Effector memory CD8-positive, alpha-beta T cell (primary cell): ENCODE measurements at regions not wholly inside any gene's neighbourhood (a gene's known extent, or its start where the extent isn't known, plus 50 kb on each side); places are given as distances from the start of the nearest gene placed in this dataset.

Experiments used
- ATAC-seq: fragments of 150-1000 bp; cut with Tn5 transposase; replicated peaks from 2 replicates; pipeline ENCODE4 v1.10.0; 2021; ENCODE audit warnings: mild to moderate bottlenecking, moderate library complexity
- DNase-seq, 3 experiments: peaks; one replicate each; pipeline ENCODE4 v3.0.0; 2021
- H3K27ac Mint-ChIP-seq, 2 donors: one replicate each; pipeline ENCODE4 v1.8.0; 2022; ENCODE audit warnings: mild to moderate bottlenecking in 2 of 2, mixed read lengths in 2 of 2, moderate library complexity in 2 of 2
- H3K27me3 Mint-ChIP-seq, 2 donors: one replicate each; pipeline ENCODE4 v1.8.0; 2022; ENCODE audit warnings: mixed read lengths in 2 of 2
- H3K36me3 Mint-ChIP-seq: one replicate; pipeline ENCODE4 v1.8.0; 2022; ENCODE audit warnings: mild to moderate bottlenecking, moderate library complexity, mixed read lengths; ENCODE audit not compliant: insufficient read depth
- H3K4me1 Mint-ChIP-seq, 2 donors: one replicate each; pipeline ENCODE4 v1.8.0; 2022; ENCODE audit warnings: low read depth in 2 of 2, mixed read lengths in 2 of 2
- H3K4me3 Mint-ChIP-seq, 2 donors: one replicate each; pipeline ENCODE4 v1.8.0; 2022; ENCODE audit warnings: mild to moderate bottlenecking in 2 of 2, mixed read lengths in 2 of 2, moderate library complexity in 2 of 2
- H3K9me3 Mint-ChIP-seq, 2 donors: one replicate each; pipeline ENCODE4 v1.8.0; 2022; ENCODE audit warnings: mixed read lengths in 2 of 2

DNA sequence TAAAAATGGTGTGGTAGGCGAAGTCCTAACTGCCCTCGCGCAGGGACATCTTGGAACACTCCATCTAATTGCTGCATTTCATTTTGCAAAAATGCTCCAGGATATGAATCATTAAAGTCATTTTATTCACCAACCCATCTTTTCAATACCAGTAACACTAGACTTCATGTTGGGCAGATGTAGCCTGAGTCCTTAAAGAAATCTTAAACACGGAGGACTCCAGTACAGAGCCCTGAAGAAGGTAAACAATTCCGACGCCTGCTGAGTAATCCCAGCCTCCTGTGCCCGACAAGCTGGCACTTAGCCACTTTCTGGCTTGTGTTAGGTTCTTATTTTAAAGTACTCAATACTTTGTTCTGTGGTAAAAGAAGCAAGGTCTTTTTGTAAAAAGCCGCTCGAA is 58.0 kb upstream of the IRS2 start:
- Mint-ChIP-seq H3K27ac (no peak overlapping the region), H3K36me3 (no peaks in the 10 kb centered on the region), H3K27me3 (peaks cover 0 to 38% of the 10 kb centered on the region in 2 donors), H3K4me1 (no peaks in the 10 kb centered on the region), H3K4me3 (no peak overlapping the region), H3K9me3 (no peaks in the 10 kb centered on the region)
- no peak for DNase-seq
- no peak for ATAC-seq

DNA sequence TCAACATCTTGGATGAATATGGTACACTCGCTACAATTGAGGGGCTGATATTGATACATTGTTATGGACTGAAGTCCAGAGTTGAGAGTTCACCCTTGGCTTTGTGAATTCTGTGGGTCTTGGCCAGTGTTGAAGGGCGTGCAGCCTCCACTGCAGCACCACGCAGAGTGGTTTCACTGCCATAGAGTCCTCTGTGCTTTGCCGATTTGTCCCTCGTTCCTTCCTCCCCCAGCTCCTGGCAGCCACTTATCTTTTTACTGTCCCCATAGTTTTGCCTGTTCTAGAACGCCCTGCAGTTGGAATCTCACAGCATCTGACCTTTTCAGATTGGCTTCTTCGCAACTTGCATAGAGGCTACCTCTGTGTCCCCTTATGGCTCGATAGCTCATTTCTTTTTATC is 57.3 kb upstream of the IRS2 start:
- Mint-ChIP-seq H3K36me3 (no peaks in the 10 kb centered on the region), H3K27me3 (peaks cover 0 to 45% of the 10 kb centered on the region in 2 donors), H3K4me3 (no peak overlapping the region), H3K27ac (no peak overlapping the region), H3K9me3 (peaks cover 0 to 3% of the 10 kb centered on the region in 2 donors), H3K4me1 (no peaks in the 10 kb centered on the region)
- ATAC-seq (no peak), DNase-seq (no peak)

DNA sequence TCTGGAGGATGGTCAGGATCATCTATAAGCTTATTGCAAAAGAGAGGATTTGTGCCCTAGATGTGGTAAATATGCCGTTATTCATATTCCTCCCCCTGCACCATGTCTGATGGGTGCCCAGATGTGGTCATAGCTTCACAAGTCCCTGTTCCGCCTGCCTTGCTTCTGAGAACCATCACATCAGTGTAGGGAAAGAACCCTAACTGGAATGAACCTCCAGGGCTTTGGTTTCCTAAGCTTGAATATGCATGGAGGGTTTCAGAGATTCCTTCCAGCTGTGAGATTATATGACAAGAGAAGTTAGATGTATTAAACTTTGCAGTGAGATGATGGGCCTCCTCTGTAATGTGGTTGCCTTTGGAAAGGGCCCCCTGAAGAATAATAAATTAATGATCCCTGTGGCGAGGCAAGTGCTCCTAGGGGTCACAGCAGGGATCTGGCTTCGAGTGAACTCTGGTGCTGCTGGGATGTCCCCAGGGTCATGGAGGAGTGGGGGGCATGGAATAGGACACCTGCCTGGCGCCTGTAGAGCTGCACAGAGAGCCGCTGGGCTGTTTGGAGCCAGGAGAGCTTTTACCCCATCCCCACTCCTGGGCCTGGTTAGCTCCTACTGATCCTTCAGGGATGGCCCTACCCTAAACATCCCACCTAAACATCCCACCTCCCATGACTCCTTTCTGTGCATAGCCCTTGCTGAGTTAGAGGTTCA is 56.0 kb upstream of the IRS2 start:
- Mint-ChIP-seq H3K4me1 (no peaks in the 10 kb centered on the region), H3K4me3 (no peak overlapping the region), H3K36me3 (no peaks in the 10 kb centered on the region), H3K27ac (no peak overlapping the region), H3K9me3 (peaks cover 0 to 3% of the 10 kb centered on the region in 2 donors), H3K27me3 (peaks cover 0 to 46% of the 10 kb centered on the region in 2 donors)
- ATAC-seq (no peak), DNase-seq (no peak)

DNA sequence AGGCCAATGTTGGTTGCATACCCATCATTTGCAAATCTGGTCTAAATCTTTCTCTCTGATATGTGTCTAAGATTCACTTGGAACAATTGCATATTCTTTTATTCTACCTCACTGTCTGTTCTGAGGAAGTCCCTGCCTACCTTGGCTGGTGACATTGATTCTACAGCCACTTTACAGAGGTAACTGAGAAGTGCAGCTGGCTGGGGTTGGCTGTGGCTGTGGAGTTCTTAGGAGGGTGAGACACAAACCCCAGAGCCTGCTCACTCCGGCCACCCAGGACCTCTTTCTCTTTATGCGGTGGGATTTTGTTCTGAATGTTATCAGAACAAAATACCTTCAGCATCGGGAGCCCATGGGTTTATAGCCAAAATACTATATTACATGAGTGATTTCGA is 54.5 kb upstream of the IRS2 start:
- H3K27me3 Mint-ChIP-seq, result peaks cover 0 to 43% of the 10 kb centered on the region in 2 donors
- no peaks in the 10 kb centered on the region for H3K4me1 Mint-ChIP-seq
- no peak overlapping the region for H3K27ac Mint-ChIP-seq
- H3K4me3 Mint-ChIP-seq, result no peak overlapping the region
- H3K9me3 Mint-ChIP-seq, result peaks cover 0 to 3% of the 10 kb centered on the region in 2 donors
- no peak for DNase-seq
- ATAC-seq, result no peak
- H3K36me3 Mint-ChIP-seq, result no peaks in the 10 kb centered on the region

DNA sequence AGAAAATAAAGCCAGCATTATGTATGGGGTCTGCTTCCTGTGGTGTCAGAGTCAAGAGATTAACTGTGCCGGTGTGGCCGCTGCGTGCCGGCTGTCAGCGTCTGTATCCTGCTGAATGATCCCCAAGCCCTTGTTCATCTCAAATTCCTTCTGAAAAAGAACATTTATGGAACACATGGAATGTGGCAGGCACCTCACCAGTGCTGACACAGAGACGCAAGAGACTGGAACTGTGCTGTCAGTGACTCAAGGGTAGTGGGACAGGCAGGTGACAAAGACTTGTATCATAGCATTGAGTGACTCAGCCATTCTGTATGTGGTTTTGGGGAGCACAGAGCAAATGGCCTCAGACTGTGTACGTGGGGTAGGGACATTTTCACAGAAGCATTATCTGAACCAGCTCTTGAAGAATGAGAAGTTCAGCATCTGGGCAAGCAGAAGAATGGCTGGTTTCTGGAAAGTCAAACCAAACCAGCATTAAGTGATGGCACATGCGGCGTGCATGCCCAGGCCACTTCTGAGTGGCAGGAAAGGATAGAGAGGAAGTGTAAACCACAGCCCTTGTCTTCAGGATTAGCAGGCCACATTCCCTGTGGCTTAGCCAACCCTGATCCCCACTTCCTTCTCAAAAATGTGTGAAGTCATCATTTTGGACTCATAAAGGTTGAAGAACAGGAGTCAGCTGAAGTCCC is 54.0 kb upstream of the IRS2 start:
- H3K27ac Mint-ChIP-seq, result no peak overlapping the region
- no peak for DNase-seq
- no peaks in the 10 kb centered on the region for H3K4me1 Mint-ChIP-seq

DNA sequence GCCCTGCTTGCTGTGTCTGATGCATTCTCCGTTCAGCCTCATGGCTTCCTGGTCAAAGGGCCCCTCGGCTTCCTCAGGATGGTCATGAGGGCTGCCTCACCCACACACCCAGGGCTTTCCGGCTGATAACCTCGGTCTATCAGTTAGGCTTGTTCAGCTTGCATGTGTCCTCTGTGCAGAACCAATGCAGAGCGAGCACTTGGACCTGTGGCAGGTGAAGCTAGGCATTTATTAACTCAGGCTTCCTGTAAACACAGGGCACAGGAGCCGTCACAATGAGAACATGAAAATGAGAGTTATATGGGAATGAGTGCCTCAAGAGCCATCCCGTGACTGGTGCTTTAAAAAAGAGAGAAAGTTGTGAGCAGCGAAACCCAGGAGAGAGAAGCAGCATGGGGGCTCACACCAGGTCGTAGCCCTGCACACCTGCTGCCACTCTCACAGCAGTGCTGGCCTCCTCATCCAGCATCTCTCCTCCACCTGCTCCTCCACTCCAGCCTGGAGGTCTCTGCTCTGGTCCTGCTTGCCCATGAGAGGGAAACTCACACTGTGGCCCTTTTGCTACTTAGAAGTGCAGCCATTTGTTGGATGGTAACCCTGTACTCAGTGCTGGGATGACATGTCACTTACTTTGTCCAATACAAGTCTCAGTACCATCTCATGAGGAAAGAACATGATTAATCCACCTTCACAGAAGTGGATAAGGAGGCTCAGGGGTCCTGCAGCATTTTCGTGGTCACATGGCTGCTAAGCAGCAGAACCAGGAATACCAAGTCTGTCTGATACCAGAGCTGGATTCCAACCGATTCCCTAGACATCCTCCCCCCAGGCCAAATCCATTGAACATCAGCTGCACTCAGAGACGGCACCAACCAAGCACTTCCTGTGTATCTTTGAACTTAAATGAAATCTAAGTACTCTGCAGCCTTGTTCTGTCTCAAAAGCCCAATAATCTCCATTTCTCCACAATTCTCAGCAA is 50.5 kb upstream of the IRS2 start:
- Mint-ChIP-seq H3K4me1 (no peaks in the 10 kb centered on the region), H3K36me3 (no peaks in the 10 kb centered on the region), H3K27me3 (peaks cover 0 to 58% of the 10 kb centered on the region in 2 donors), H3K9me3 (peaks cover 0 to 3% of the 10 kb centered on the region in 2 donors), H3K4me3 (no peak overlapping the region), H3K27ac (no peak overlapping the region)
- DNase-seq, result no peak
- no peak for ATAC-seq

More for the DNA sequence above, 54.0 kb upstream of the IRS2 start:
- peaks cover 0 to 47% of the 10 kb centered on the region in 2 donors for H3K27me3 Mint-ChIP-seq
- ATAC-seq, result no peak
- peaks cover 0 to 3% of the 10 kb centered on the region in 2 donors for H3K9me3 Mint-ChIP-seq
- H3K4me3 Mint-ChIP-seq, result no peak overlapping the region
- no peaks in the 10 kb centered on the region for H3K36me3 Mint-ChIP-seq
